ENCODE measurements at regions not wholly inside any gene's neighbourhood (a gene's known extent, or its start where the extent isn't known, plus 50 kb on each side); places are given as distances from the start of the nearest gene placed in this dataset.

DNA sequence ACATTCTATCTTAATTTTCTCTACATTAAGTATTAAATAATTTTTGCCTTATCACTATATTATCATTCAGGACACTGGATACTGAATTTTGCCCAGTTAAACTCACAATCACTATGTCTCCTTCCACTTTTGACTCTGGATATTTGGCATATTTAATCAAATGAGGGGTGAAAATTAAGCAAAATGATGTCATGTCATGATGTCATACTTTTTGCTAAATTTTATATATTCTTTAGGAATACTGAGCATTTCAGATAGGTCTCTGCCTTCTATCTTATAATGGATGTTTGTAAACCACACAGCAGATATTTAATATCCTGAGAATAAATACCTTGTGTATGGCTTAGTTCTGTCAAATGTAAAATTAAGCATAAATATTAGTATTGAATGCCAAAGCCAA lies 79.5 kb upstream of the HIVEP3 start:
- H3K9me3 ChIP-seq = no peaks in the 10 kb centered on the region
- no peaks in the 10 kb centered on the region for H3K36me3 ChIP-seq
- no peak overlapping the region for H3K27ac ChIP-seq
- TF ChIP-seq, protein P1, sequence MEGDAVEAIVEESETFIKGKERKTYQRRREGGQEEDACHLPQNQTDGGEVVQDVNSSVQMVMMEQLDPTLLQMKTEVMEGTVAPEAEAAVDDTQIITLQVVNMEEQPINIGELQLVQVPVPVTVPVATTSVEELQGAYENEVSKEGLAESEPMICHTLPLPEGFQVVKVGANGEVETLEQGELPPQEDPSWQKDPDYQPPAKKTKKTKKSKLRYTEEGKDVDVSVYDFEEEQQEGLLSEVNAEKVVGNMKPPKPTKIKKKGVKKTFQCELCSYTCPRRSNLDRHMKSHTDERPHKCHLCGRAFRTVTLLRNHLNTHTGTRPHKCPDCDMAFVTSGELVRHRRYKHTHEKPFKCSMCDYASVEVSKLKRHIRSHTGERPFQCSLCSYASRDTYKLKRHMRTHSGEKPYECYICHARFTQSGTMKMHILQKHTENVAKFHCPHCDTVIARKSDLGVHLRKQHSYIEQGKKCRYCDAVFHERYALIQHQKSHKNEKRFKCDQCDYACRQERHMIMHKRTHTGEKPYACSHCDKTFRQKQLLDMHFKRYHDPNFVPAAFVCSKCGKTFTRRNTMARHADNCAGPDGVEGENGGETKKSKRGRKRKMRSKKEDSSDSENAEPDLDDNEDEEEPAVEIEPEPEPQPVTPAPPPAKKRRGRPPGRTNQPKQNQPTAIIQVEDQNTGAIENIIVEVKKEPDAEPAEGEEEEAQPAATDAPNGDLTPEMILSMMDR (IDR thresholded peaks at IDR 0.05) = no peak
- no peaks in the 10 kb centered on the region for H3K4me1 ChIP-seq
- no peak overlapping the region for H3K4me3 ChIP-seq
- no peak for DNase-seq (ENCODE audit: low spot score)
- H3K27me3 ChIP-seq = no peaks in the 10 kb centered on the region

DNA sequence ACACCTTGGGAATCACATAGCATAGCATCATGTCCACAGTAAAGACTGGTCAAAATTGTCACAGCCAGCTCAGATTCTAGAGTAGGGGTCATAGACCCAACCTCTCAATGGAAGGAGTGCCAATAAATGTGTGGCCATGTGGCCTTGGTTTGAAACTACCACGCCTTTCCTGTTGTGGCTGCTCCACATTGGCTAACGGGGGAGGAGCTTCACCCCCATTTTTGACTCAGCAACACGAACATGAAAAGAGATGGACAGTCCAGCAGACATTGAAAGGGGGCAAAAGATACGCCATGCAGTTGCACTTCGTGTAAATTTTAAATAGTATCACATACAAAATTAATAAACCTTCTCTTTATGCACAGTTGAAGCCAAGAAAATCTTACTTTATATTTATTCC lies 78.4 kb upstream of the HIVEP3 start:
- Histone ChIP-seq H3K4me3 (no peak overlapping the region), H3K27ac (no peak overlapping the region), H3K36me3 (no peaks in the 10 kb centered on the region), H3K4me1 (no peaks in the 10 kb centered on the region), H3K9me3 (no peaks in the 10 kb centered on the region), H3K27me3 (no peaks in the 10 kb centered on the region)
- no peak for DNase-seq (ENCODE audit: low spot score)
- TF ChIP-seq, protein P1 (IDR thresholded peaks at IDR 0.05) = no peak

DNA sequence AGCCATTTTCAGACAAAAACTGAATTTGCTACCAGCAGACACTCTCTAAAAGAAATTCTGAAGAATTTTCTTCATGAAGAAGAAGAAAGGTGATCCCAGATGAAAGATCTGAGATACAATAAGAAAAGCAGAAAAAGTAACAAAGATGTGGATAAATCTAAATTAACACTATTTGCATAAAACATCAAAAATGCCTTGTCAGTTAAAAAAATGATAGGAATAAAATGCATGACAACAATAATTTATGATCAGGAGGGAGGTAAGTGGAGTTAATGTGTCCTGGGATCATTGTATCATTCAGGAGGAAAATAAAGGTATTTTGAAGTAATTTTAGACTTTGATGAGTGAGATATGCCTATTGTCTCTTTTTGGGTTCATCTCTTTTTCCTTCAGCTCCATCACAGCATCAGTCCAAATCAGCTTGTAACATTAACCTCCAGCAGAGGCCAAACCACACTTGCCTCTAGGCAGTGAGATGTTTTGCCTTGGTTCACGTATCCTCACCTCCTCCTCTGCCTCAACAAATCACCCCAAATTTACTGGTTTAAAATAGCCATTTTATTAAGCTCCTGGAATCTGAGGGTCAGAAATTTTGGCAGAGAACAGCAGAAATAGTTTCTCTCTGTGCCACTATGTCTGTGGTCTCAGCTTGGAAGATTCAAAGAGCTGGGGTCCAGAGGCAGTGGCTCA lies 76.9 kb upstream of the HIVEP3 start:
- Histone ChIP-seq H3K27ac (no peak overlapping the region), H3K9me3 (no peaks in the 10 kb centered on the region), H3K27me3 (no peaks in the 10 kb centered on the region), H3K4me1 (no peaks in the 10 kb centered on the region), H3K4me3 (no peak overlapping the region), H3K36me3 (no peaks in the 10 kb centered on the region)
- no peak for DNase-seq (ENCODE audit: low spot score)
- TF ChIP-seq, protein P1 (IDR thresholded peaks at IDR 0.05) = no peak

DNA sequence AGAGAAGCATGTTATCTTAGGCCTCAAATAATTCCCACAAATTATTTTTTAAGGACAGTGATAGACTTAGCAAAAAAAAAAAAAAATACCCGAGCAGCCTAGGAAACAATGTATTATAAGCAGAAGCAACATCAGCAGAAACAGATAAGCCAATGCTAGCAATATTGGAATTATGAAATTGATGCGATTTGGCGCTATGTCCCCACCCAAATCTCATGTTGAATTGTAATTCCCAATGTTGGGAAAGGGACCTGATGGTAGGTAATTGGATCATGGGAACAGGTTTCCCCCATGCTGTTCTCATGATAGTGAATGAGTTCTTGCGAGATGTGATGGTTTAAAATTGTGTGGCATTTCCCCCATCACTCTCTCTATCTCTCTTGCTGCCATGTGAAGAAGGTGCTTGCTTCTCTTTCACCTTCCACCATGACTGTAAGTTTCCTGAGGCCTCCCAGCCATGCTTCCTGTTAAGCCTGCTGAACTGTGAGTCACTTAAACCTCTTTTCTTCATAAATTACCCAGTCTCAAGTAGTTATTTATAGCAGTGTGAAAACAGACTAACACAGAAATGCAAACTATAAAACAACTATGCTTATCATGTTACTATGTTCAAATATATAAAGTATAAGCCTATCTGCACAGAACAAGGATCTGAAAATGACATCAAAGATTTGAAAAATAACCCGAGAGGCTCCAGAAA lies 75.6 kb upstream of the HIVEP3 start:
- Histone ChIP-seq H3K27me3 (no peaks in the 10 kb centered on the region), H3K4me3 (no peak overlapping the region), H3K27ac (no peak overlapping the region), H3K4me1 (no peaks in the 10 kb centered on the region), H3K36me3 (no peaks in the 10 kb centered on the region), H3K9me3 (no peaks in the 10 kb centered on the region)
- TF ChIP-seq, protein P1 (IDR thresholded peaks at IDR 0.05) = no peak
- no peak for DNase-seq (ENCODE audit: low spot score)

DNA sequence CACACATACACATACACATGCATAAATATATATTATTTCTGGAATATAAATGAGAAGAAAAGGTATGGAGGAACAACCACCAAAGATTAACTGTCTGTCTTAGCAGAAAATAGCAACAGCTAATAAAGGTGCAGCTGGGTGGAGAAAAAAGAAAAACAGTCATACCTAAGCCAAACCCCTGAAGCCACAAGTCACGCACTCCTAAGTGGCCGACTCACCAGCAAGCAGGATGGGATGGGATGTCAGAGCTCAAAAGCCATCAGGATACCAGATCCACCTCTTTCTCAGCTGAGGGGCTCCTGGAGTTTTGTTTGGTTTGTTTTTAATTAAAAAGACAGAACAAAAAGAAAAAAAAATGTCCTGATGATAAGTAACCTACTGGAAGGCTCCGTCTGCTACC lies 64.7 kb upstream of the HIVEP3 start:
- Histone ChIP-seq H3K9me3 (no peaks in the 10 kb centered on the region), H3K36me3 (no peaks in the 10 kb centered on the region), H3K4me3 (no peak overlapping the region), H3K27ac (no peak overlapping the region), H3K4me1 (no peaks in the 10 kb centered on the region), H3K27me3 (no peaks in the 10 kb centered on the region)
- TF ChIP-seq, protein P1 (IDR thresholded peaks at IDR 0.05) = no peak
- DNase-seq (ENCODE audit: low spot score) = no peak

Data from right atrium auricular region (tissue), 2 donors.